CD4-positive, alpha-beta T cell treated with Interleukin-2 at 100 ng/mL for 4 hours (primary cell): ENCODE measurements at regions not wholly inside any gene's neighbourhood (a gene's known extent, or its start where the extent isn't known, plus 50 kb on each side); places are given as distances from the start of the nearest gene placed in this dataset.
"Not testable (repeated sequence)": the region's sequence is repeated elsewhere in the genome, so short reads cannot be mapped to it uniquely, and the experiment has no call there.

ENCODE experiments used
- DNase-seq: peaks from one replicate; pipeline ENCODE4 v3.0.0-alpha.2; 2020; ENCODE audit warnings: low spot score

DNA sequence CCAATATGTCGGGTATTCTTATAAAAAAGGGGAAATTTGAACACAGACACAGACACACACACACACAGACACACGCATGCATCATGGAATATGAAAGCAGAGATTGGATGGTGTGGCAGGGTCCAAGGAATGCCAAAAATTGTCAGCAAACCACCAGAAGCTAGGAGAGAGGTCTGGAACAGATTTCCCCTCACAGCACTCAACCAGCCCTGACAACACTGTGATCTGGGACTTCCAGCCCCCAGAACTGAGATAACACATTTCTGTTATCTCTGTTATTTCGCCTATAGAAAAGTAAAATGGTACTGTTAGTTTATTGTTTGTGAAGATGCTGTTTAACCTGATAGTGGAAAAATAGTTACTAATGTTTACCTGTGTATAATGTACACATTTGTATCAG, 145.4 kb upstream of the ZBED5 start:
- no peak for DNase-seq

DNA sequence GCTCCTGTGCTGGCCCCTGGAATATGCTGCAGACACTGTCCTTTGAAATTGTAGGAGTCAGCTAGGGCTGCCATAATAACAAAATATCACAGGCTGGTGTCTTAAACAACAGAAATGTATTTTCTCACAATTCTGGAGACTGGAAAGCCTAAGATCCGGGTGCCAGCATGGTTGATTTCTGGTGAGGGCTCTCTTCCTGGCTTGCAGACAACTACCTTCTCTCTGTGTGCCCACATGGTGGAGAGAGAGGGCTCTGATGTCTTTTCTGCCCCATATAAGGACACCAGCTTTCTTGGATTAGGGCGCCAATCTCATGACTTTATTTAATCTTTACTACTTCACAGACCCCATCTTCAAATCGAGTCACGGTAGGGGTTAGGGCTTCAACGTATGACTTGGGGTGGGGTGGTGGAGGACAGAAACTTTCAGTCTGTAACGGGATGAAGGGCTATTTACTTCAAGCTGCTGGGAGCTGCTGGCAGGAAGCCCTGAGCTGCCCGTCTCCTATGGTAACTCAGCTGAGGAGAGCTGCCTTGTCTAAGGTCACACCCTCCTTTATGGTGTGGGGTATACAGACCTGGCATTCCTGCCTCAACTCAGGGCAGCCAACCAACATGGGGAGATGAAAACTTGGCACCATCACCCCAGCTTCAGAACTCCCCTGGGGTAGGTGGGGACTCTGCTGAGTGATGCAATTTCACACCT, 142.9 kb upstream of the ZBED5 start:
- no peak for DNase-seq

DNA sequence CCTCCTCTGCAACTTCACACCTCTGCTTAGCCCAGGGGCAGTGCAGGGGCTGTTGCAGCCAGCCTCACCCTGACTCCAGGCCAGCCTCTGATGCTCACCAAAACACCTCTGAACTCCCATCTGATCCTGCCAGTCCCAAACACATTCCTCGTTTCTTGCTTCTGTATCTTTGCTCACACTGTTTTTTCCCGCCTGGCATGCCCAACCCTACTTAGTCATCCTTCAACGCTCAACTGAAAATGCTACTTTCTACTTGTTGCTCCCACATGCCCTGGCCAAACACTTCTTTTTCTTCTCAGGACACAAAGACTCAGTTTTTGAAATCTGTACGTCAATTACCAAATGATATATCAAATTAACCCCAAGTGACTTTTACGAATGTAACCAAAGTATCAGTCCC, 140.8 kb upstream of the ZBED5 start:
- DNase-seq = no peak

DNA sequence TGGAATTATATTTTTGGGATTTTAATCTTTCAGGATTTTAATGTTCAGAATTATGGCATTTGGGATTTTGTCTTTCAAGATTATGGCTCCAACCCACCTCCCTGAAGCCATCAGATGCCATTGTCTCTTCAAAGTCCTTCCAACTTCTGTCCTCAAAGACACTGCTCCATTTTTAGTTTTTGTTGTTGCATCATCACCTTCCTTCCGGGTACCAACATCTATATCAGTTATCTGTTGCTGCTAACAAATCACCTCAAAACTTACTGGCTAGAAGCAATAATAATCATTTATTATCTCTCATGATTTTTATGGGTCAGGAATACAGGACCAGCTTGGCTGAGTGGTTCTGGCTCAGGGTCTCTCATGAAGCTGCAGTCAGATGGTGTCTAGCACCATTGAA, 138.8 kb upstream of the ZBED5 start:
- no peak for DNase-seq

DNA sequence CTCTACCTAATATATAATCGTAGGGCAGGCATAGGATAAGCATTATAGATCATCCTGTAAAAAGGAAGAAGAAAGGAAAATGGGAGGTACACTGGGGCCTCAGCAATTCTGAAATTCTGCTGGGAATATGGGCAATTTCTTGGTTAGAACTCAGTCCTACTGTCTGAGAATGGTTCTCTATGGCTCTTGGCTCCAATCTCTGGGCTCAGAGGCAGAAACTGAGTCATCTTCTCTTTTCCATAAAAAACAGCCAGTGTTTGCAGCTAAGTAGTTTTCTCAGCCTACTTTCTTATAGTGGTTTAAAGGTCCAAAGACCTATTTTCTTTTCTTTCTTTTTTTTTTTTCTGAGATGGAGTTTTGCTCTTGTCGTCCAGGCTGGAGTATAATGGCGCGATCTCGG, 135.8 kb upstream of the ZBED5 start:
- no peak for DNase-seq

DNA sequence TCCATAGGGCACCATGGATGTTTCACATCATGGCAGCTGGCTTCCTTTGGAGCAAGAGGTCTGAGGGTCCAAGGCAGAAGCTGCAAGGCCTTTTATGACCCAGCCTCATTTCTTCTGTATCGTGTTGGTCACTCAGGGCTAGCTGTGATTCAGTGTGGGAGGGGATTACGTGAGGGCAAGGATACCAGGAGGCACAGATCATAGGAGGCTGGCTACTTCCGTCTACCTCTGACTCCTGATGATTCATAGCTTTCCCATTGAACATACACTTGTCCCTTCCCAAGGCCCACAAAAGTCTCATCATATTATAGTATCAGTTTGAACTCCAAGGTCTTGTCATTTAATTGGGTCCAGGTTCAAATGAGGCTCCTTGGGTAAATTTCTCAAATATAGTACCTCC, 135.3 kb upstream of the ZBED5 start:
- no peak for DNase-seq

DNA sequence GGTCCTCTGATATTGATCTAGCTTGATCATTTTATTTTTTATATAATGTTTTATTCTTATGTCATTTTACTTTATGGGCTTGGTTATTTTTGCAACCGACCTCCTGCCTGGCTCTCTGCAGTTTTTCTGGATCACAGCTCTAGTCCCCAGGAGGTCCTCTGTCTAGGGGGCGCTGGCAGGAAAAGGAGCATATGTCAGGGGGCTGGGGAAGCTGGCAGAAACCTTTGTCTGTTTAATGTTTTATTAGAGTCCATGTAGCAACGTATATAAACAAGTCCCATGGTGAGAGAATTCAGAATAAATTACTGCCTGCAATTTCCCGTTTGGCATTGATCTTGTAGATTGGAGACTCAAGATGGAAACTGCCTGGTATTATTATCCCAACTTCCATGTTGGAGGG, 133.5 kb upstream of the ZBED5 start:
- no peak for DNase-seq

DNA sequence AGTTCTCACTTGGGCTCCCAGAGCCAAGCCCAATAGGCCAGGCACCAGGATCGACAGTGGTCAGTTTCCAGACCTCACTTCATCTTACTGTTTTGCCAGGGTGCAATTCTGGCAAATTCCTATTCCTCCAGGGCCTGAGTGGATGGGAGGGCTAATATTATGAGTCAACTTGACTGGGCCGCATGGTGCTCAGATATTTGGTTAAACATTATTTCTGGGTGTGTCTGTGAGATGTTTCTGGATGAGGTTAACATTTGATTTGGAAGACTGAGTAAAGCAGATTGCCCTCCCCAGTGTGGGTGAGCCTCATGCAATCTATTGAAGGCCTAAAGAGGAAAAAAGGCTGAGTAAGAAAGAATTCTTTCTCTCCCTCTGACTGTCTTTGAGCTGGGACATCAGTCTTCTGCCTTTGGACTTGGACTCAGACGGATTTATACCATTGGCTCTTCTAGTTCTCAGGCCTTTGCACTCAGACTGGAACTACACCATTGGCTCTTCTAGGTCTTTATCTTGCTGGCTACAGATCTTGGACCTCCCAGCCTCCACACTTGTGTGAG, 132.9 kb upstream of the ZBED5 start:
- no peak for DNase-seq

DNA sequence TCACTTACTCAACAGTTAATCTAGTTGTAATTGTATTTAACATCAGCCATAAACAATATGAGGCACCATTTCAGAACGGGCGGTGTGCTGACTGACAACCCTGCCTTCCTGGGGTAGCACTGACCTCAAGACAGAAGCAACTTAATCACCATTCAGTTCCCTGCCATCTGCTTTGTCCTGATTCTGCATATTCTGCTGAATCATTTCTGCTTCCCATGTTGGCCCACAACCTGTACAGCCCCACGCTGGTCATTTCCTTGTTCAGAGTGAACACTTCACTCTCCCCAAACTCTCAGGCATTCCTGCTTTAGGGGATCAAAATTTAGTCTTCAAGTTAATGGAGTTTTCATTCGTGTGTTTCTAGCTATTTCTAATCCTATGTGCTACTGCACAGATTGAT, 132.3 kb upstream of the ZBED5 start:
- no peak for DNase-seq

DNA sequence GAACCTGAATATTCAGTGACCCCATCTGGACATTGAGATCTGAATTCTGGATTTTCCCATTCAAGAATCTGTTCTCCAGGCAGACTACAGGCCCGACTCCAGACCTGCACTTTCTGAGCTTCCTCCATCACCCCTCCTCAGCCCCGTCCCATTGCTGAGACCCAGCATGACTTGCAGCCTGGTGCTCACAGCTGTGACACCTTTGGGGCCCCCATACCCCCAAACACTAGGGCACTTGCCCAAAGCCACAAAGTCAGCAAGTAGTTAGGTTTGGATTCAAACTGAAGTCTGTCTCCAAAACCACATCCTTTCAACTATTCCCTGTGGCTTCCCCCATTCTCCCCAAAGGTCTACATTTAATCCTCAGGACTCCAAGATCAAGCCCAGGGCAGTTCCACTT, 128.2 kb upstream of the ZBED5 start:
- DNase-seq = no peak

DNA sequence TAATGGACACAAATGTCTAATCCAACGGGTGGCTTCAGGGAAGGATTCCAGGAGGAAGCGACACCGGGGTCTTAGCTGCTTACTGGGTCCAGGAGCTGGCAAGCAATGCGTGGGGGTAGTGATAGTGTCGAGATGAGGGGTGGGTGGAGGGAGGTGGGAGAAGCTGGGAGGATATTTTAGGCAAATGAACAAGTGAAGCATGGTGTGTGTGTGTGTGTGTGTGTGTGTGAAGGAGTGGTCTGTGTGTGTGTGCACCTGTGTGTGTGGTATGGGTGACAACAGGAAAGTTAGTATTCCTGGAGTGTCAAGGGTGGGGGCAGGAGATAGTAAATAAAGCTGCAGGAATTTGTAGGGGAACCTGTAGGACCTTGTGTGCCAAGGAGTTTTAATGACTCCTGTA, 126.9 kb upstream of the ZBED5 start:
- no peak for DNase-seq

DNA sequence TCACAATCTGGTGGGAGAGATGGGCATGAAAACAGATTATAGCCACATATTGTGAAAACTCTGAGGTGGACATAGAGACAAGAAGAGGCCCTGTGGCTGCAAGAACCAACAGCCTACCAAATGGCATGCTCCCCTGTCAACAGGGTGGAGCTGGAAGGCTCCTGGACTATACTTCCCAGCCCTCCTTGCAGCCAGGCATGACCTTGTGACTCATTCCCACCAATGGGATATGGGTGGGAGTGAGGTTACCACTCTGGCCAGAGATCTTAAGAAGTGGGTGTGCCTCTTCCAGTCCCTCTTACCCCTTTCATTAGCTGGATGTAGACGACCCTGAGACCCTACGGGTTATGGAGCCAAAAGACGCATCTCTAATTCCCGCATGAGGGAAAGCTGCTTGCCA, 126.4 kb upstream of the ZBED5 start:
- DNase-seq = no peak

DNA sequence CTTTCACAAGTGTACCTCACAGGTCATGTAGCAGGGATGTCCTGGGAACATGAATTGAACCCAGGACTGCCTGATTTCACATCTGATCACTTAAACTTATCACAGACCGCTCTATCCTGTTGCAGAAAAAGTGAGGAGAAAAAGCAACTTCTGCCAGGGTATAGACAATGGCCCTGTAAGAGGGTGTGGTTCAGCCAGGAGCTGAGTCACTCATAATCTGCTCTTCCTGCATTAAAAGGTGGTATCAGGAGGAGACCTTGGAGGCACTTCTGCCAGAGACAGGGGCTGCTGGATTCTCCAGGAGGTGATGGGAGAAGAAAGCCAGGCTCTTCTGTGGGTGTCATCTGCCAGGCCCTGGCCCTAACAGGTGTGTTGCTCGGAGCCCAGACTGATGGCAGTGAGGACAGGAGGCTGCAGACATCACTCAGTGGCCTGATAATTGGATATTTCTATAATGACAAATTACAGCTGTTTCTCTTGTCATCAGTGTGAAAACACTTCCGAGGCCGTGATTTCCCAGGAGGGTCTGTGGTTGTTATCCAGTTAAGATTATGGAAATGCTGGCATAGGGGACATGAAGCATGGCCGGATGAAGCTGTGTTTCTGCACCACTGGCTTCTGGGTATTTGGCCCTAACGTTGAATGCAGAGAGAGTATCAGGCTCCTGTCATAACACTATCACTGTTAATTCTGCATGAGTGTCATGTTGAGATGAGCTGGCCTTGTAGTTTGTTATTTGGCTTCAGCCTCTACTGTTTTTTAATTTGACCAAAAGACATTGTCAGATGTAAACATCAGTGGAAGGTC, 125.1 kb upstream of the ZBED5 start:
- DNase-seq = no peak

DNA sequence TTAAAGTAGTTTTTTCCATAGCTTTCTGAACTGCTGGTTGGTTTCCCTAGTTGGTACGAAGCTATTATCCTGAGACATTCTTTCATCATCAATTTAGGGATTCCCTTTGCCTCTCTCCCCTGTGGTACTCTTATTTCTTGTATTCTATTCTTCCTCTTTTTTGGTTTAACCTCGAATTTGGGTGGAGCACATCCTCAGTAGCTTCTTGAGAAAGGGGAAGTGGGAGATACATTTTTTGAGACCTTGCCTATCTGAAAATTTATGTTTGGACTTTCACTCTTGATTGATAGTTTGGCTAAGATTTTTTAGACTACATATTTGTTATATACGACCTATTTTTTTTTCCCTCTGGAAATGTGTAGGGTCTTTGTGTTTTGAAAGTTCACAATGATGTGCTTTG, 121.7 kb upstream of the ZBED5 start:
- no peak for DNase-seq

DNA sequence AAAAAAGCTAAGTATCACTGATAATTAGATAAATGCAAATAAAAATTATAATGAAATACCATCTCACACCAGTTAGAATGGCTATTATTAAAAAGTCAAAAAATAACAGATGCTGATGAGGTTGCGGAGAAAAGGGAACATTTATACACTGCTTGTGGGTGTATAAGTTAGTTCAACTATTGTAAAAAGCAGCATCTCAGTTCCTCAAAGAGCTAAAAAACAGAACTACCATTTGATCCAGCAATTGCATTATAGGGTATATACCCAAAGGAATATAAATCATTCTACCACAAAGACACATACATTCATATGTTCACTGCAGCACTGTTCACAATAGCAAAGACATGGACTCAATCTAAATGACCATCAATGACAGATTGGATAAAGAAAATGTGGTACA, 120.3 kb upstream of the ZBED5 start:
- no peak for DNase-seq

DNA sequence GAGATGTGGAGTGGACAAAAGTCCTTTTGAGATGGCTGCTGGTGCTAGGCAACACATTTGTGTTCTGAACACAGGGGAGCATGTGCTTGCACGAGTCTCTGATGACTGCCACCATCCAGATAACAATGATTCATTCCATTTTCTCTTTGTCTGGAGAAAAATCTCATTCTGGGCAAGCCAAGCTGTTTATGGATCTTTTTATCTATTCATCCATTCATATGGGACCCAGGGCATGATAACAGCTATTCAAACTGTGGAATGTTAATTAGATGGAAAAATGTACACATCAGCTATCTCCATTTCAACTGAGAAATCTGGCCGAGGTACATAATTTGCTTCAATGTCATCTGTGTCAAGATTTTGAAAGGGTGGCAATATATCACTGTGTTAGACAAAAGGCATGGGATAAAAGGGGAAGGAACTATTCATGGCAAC, 117.5 kb upstream of the ZBED5 start:
- no peak for DNase-seq

DNA sequence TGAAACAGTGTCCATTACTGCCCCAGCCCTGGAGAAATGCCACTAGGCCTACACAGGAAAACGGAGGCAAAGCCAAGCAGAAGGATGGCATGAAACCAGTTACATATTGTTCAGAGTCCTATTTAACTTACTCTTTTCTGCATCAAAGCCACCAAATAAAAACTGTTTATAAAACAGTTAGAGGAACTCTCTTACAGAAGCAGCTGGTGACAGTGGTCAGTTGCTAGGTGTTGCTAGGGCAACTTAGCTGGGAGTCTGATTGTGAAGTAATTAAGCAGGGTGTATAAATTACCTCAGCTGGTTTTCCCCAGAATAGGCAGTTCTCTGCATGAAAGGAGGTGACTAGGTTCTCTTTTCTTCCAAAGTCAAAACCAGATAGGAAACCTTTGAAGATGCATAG, 115.6 kb upstream of the ZBED5 start:
- DNase-seq = no peak

DNA sequence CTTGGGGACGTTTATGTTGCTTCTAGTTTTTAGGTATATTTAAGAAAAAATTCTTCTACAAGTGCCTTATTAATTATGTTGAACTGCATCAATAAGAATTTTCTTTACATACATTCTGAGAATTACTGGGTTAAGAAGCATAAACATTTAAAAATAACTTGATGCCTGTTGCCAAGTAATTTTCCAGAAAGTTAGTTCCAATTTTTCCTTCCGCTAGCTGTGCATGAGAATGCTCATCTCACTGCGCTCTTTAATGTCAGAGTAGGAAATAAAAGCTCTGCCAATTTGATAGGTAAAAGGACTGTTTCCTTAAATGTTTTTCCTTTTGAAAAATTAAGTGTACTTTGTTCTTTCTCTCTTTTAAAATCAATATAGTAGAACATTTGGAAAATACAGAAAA, 113.1 kb upstream of the ZBED5 start:
- DNase-seq = no peak

DNA sequence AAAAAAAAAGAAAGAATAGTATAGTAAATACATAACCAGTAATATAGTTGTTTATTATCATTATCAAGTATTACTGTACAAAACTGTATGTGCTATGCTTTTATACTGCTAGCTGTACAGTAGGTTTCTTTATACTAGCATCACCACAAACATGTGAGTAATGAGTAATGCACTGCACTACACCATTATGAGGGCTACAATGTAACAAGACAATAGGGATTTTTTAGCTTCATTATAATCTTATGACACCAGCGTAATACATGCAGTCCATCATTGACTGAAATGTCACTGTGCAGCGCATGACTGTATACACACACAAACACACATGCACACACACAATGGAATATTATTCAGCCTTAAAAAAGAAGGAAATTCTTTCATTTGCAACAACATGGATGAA, 111.5 kb upstream of the ZBED5 start:
- DNase-seq = no peak

DNA sequence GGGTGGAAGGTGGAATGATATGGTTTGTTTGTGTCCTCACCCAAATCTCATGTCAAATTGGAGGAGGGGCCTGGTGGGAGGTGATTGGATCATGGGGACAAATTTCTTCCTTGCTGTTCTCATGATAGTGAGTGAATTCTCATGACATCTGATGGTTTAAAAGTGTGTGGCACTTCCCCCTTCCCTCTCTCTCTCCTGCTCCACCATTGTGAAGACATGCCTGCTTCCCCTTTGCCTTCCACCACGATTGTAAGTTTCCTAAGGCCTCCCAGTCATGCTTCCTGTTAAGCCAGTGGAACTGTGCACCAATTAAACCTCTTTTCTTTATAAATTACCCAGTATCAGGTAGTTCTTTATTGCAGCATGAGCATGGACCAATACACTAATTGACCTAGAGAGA, 99.0 kb upstream of the ZBED5 start:
- DNase-seq = not testable (repeated sequence)

DNA sequence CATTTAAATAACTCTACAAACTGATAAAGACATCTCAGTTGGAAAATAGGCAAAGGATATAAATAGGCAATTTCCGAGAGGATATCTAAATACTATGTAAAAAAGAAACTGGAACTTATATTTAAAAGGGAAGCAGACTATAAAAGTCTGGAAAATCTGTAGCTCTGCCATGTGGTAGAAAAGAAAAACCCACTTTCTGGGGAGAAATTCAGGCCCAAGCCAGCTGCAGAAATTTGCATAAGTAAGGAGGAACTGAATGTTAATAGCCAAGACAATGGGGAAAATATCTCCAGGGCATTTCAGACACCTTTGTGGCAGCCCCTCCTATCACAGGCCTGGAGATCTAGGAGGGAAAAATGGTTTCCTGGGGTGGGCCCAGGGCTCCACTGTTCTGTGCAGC, 97.8 kb upstream of the ZBED5 start:
- no peak for DNase-seq

DNA sequence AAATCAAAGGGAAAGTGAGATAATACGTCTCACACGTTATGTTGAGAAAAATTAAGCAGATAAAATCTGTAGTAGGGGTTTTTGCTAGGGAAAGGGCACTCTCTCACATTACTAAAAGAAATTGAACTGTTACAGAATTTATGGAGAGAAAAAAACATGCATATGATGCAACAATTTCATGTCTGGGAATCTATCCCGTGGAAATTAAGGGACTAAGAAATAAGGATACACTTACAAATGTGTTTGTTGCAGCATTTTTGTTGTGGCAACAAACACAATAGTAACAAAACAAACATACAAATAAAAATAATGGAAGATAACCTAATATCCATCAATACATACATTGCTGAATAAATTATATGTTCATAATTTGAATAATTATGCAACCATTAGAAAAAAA, 96.3 kb upstream of the ZBED5 start:
- DNase-seq = no peak

DNA sequence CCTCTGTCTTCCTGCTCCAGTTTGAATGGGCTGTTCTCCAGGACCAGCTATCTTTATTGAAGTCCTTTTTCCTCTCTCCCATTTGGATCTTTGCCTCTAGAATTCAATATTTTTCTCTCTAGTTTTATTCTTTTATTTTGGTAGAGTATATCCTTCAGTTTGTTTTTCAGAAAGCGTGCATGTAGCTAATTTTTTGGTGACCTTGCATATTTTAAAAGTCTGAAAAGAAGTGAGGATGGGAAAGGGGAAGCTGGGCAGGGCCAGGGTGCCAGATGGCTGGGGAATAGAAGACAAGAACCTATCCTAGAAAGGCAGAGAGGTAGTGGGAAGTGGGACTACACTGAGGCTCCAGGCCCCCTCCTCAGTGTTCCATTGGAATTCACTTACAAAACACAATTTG, 95.0 kb upstream of the ZBED5 start:
- no peak for DNase-seq

DNA sequence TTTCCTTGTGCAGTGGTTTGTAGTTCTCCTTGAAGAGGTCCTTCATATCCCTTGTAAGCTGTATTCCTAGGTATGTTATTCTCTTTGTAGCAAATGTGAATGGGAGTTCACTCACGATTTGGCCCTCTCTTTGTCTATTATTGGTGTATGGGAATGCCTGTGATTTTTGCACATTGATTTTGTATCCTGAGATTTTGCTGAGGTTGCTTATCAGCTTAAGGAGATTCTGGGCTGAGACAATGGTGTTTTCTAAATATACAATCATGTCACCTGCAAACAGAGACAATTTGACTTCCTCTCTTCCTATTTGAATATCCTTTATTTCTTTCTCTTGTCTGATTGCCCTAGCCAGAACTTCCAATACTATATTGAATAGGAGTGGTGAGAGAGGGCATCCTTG, 90.1 kb upstream of the ZBED5 start:
- DNase-seq = not testable (repeated sequence)
